Left renal cortex interstitium (tissue), 4 donors: ENCODE measurements at regions not wholly inside any gene's neighbourhood (a gene's known extent, or its start where the extent isn't known, plus 50 kb on each side); places are given as distances from the start of the nearest gene placed in this dataset.

ENCODE experiments used
- DNase-seq, 4 donors: peaks; one replicate each; pipeline ENCODE4 v3.0.0-alpha.2; 2013; ENCODE audit warnings: low read depth in 4 of 4, low spot score in 2 of 4, missing footprints in 1 of 4

DNA sequence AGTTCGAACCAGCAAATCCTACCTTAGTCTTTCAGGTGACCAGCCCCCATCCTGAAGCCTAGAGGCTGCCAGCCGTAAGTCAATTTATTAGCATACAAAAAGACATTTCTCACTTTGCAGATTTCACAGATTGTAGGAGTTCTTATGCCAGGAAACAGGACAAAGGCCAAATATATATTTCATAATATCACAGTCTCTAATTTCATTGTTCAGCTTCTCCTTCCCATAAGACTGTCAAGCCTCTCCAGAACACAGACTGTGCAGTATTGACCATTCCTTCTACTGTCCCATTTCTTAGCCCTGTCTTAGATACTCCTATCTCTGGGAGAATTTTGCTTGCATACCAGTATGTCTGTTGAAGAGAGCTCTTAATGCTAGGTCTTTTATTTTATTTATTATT, 89.2 kb upstream of the RESF1 start:
- no peak for DNase-seq

DNA sequence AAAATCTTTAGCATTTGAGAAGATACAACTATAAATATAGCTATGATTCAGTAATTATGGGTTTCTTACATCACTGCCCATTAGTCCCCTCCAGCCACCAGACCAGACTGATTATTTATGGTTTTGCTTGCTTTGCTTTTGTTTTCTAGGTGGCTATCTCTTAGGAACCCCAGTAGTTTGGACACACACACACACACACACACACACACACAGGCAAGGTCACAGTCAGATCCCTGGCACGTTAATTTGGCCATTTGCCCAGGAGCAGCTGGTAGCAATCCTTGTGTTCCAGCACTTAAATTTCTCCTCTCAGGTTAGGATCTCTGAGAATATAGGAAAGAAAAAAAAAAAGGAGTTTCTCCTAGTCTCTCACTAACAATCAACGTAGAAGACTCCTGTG, 90.2 kb upstream of the RESF1 start:
- DNase-seq: no peak

DNA sequence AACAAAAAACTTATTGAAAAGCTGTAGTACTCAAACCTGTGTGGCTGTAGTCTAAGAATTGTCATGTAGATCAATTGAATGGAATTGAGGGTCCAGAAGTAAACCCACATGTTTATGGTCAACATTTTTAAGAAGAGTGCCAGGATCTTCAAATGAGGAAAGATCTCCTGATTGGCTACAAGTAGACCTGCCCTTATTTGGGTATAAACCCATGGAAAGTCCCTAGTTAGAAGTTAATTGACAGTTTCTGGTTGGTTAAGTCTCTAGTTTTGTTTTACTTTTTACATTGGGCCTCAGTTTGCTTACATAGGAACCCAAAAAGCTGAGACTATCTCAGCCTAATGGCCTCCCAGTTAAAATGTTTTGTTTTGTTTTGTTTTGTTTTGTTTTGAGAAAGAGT, 91.9 kb upstream of the RESF1 start:
- DNase-seq: no peak

DNA sequence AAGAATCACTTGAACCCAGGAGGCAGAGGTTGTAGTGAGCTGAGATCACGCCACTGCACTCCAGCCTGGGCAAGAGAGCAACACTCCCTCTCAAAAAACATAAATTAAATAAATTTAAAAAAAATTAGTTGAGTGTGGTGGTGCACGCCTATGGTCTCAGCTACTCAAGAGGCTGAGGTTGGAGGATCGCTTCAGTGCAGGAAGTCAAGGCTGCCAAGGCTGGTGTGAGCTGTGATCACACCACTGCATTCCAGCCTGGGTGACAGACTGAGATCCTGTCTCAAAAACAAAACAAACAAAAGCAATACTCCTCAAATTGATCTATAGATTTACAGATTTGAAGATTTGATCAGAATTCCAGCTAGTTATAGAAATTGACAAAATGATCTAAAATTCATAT, 92.7 kb upstream of the RESF1 start:
- DNase-seq: no peak

DNA sequence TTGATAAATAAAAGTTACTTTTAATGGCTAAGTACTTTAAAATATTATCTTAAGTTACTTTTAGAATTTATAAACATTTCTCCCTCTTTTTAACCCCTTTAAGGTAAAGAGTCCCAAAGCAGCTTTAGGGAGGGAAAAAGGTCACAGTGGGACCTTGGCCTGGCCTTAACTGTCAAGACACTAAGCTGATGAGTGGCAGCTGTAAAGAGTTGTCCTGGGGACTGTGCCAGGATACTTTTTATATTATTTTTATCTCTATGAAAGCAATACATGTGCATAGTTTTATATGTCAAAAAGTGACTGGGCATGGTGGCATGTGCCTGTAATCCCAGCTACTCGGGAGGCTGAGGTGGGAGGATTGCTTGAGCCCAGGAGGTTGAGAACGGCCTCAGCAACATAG, 94.2 kb upstream of the RESF1 start:
- no peak for DNase-seq

DNA sequence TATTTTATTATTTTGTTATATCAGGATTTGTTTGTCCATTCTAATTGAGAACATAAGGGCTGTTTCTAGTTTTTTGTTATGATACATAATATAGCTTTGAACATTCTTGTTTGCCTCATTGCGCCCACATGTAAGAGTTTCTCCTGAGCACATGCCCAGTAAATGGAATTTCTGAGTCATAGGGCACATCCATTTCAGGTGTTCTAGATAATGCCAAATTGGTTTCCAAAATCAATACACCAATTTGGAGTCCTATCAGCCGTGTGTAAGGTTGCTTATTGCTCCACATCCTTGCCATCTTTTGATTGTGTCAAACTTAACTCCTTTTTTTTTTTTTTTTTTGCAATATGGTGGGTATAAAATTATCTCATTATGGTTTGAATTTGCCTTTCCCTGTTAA, 97.9 kb upstream of the RESF1 start:
- DNase-seq: no peak

DNA sequence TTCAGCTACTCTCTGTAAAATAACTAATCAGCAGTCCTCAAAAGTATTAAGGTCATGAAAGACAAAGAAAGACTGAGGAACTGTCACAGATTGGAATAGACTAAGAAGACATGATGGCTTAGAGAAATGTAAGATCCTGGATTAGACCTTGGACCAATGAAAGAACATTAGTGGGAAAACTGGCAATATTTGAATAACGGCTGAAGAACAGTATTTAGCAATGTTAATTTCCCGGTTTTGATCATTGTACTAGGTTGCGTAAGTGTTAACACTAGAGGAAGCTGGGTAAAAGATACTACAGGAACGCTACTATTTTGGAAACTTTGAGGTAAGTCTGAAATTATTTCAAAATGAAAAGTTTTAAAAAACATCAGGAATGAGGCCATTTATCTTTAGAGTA, 98.8 kb upstream of the RESF1 start:
- DNase-seq: no peak

DNA sequence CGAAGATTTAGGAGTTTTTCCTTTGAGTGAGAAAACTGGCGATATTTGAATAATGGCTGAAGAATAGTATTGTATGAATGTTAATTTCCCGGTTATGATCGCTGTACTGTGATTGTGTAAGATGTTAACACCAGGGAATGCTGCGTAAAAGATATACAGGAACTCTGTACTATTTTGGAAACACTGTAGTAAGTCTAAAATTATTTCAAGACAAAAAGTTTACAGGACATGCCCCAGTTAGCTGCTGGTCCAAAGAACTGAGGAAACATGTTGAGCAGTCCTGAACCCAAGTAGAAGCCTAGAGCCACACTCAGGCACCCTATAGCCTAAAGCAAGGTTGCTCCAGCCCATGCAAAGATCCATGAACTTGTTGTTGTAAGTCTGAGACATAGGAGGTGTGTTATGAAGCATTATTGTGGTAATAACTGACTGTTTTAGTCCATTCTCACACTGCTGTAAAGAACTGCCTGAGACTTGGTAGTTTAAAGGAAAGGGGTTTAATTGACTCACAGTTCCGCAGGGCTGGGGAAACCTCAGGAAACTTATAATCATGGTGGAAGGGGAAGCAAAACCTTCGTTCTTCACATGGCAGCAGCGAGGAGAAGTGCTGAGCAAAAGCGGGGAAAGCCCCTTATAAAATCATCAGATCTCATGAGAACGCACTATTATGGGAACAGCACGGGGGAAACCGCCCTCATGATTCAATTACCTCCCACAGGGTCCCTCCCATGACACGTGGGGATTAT, 99.8 kb upstream of the RESF1 start:
- no peak for DNase-seq

DNA sequence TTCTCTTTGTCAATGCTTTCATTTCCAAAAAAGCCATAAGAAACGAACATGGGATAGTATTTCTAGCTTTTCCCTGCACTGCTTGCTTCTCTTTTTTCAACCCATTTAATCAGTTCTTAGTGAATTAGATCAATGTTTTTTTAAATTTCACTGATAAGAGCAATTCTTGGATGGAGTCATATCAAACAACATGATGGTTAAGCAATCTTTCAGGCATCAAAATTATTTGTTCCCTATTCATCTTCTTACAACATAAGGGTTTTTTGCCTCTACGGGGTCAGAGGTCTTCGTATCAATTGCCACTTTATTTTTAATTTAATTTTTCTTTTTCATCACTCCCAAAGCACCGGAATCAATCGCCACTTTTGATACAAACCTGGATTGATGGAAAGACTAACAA, 103.8 kb upstream of the RESF1 start:
- DNase-seq: no peak

DNA sequence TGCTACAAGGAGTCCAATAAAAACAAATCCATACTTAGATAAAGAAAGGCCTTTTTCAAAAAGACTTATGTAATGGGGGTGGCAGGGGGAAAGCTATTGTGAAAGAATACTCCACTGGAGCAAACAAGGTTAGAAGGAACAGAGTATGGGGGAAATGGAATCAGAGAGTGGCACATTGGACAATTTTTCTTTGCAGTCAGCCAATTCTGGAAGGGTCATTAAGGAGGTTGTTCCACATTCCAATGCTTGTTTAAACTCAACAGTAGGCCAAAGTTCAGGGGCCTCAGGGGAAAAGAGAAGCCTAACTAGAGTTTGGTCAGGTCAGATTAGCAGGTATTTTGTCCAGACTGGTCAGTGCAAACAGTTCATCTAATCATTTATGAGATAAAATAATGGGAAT, 105.2 kb upstream of the RESF1 start:
- DNase-seq: no peak

DNA sequence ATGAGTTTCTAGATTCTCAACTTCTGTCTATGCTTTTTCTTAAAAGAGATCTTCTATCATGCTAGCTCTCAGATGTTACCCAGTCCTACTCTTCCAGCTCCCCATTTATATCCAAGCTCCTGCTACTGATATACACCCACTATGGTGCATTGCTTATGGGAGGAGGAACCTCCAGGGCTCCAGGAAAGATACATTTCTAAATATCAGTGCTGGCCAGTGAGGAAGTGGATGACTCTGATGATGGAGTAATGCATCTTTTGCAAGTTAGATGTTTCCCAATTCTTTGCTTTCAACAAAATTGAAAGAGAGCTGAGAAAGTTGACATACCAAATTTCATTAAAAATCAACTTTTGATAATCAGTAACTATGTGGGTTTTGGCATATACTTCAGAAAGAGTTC, 105.7 kb upstream of the RESF1 start:
- no peak for DNase-seq

DNA sequence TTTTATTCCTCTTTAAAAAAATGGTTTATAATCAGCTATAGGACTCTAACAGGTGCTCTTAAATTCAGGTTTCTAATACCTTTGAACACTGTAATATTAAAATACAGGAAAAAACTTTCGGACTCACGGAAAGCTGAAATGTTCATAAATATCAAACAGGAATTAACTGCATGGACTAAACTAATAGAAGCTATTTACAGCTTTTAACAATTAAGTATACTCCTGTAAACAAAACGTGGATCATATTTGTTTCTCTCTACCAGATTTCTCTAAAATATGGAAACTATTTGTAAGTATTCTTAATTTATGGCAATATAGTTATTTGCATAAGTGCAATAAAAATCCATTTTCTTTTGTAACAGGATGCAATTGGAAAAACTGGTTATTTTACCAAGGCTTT, 108.9 kb upstream of the RESF1 start:
- no peak for DNase-seq

DNA sequence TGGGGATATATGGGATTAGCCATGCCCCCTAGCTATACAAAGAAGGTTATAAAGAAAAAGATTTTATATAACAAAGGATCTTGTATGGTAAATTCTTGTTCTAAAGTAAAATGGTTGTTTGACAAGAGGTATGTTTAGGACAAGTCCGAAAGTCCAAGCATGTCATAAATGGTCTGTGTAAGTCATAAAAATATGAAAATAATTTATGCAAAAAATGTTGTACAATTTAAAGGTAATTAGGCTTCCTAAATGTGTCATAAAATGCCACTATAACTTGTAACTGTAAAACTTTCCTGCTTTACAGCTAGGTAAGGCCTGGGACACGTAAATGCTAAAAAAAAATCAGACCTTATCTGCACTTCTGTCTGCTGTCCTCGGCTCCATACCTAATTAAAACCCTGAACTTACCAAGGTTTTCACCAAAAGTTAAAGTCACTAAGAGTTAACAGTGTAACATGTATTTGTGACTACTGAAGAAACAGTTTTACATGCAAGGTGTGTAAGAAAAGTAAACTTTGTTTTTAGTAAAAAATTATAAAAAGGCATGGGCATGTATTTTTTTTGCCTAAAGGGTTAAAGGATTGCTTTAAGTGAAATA, 110.0 kb upstream of the RESF1 start:
- DNase-seq: no peak

DNA sequence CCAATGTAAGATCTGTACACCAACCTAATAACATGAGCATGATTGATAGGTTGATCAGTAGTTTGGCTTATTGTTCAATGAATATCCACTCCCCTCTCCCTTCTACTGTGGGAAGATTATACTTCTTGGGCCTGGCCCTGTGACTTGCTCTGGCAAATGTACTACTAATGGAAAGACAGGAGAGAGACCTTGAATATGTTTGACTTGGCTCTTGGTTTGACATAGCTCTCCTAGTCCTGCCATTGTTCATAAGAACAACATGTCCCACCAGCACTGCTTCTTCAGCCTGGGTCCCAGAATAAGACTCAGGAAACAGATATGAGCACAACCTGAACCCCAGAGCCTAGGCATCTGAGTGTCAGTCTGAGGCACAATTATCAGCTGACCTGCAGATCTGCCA, 112.8 kb upstream of the RESF1 start:
- no peak for DNase-seq

DNA sequence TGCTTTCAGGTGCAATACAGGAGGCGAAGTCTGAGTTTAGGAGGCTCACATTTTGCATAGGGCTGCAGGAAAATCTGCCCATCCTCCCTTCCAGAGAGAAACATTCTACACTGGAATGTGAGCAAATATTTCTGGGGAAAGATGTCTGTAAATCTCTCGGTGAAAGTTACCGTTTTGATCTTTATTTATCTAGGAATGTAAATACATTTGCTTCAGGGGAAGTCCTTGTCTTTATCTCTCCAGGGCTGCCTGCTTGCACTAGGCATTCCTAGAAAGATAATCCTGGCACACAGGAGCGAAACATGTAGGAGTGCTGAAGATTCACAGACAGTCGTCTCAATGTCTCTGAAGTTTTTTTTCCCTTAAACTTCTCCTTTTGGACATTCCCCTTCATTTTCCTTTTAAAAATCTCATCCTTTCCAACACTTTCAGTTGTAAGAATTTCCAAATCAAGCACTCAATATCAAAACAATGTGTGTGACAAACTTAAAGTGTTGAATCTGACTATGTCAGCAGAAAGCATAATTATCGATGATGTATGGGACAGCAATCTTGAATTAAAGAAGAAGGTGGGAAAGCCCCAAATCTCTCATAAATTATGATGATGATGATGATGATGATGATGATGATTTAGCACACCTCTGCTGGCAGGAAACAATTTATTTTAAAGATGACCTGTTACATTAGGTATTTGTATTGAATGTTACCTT, 113.4 kb upstream of the RESF1 start:
- no peak for DNase-seq

DNA sequence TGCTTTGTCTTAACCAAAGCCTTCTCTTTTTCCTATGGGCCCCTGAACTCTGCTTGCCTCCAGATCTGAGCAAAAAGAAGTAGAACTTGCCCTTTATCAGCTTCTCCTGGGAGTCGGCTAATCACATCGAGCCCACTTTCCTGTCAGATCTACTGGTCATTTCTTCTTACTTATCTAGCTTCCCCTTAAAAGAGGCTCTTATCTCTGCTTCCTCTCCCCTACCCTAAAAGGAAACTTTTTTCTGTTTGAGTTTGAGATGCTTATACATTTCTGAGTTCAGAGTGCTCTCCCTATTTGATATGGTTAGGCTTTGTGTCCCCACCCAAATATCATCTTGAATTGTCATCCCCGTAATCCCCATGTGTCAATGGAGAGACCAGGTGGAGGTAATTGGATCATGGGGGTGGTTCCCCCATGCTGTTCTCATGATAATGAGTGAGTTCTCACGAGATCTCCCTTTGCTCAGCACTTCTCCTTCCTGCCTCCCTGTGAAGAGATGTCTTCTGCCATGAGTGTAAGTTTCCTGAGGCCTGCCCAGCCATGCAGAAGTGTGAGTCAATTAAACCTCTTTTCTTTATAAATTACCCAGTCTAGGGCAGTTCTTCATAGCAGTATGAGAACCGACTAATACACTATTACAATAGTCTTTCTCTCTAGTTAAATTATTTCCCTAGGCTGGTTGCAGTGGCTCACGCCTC, 114.7 kb upstream of the AMN1 start:
- DNase-seq: no peak

DNA sequence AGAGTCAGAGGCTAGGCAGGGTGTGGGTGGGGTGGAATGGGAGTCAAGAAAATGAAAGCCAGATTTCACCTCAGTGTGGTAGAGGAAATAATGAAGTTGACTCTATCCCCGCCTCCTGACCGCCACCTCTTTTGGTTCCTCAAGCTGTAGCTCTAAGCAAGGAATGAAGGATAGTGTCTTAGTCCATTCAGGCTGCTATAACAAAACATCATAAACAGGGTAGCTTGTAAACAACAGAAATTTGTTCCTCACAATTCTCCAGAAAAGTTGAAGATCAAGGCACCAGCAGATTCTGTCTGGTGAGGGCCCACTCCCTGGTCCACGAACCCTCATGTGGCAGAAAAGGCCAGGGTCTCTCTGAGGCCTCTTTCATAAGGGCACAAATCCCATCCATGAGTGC, 109.1 kb upstream of the AMN1 start:
- DNase-seq: no peak

DNA sequence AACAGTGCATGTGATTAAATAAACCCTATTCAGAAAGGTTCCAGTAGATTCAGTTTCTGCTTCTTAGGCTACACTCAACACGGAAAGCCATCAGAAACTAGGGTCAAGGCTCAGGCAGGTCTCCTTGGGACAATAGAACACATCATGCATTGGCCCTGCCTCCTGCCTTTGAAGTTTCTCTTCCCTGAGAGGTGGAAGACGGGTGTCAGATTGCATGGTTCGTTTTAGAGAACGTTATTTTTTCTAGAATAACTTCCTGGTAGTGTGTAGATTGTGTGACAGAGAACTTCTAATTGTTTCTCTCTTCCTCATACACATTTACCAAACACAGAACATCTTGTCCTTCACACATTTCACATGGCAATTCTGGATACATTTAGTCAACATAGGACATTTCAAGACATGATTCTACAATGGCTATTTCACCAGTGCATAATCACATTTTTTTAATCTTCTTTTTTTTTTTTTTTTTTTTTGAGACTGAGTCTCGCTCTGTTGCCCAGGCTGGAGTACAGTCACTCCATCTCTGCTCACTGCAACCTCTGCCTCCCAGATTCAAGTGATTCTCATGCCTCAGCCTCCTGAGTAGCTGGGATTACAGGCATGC, 106.6 kb upstream of the AMN1 start:
- DNase-seq: no peak

DNA sequence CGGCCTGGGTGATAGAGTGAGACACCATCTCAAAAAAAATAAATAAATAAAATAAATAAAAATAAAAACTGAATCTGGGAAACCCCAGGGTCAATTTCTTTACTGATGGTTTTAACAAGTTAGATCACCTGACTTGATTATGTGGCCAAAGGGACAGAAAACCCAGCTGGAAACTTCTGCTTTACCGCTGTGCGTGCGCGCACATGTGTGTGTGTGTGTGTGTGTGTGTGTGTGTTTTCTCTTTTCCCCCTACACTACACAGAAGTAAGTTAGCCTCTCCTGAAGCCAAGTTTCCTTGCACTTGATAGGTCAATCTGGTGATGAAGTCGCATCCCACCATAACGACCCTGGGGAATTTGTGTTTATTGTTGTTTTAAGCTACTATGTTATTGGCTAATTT, 105.3 kb upstream of the AMN1 start:
- DNase-seq: no peak

DNA sequence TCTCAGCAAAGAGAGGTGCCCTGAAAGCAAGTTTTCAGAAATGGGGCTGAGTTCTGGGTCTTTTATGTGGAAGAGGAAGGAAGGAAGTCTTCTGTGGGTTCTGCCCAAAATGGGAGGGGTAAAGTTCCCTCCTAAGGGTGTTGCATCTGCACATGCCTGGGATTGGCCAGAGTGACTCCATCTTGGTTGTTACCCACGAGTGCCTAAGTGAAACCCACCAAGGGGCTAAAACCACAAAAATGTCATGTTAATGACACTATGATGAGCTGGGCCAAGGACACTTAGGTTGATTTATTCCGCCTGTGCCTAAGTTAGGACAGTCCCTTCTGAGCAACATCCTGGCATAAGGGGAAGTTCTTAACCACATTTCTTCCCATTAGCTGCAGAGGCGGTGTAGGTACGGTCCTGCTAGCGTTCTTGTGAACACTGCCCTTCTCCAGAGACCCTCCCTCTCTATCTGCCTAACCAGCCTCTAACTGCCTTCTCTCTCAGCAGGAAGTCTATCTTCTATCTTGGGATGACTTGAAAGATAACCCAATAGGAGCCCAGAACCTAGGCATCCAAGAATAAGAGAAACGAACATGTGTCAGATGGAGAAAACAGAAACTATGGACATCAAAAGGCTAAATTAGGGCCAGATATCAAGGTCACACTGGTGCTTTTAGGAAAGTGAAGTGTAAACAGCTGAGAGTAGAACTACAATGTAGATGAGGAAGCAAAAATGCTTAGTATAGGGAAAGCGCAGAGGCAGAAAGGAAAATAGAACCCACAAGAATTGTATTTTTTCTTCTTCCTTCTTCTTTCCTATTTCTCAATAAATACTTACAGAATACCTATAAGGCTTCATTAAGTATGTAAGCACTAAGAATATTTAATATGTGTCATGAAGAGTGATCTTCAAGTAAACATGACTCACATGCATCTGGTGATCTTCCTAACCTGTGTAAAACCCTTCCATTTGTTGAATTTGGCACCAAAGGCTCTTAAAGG, 104.2 kb upstream of the AMN1 start:
- no peak for DNase-seq
